H9 (cell line): ENCODE measurements at regions not wholly inside any gene's neighbourhood (a gene's known extent, or its start where the extent isn't known, plus 50 kb on each side); places are given as distances from the start of the nearest gene placed in this dataset.
A peak's percentile ranks its signal among the peaks of the same experiment; 100 is the strongest.

ENCODE experiments used
- DNase-seq: peaks from one replicate; pipeline ENCODE4 v3.0.0-alpha.2; 2017
- H2AFZ ChIP-seq: one replicate; pipeline ENCODE4 v1.6.1; 2013; ENCODE audit warnings: mild to moderate bottlenecking, low read length, control low read depth, moderate library complexity
- H2AK5ac ChIP-seq: 2 replicates; pipeline ENCODE4 v1.6.1; 2013; ENCODE audit warnings: low read length, control low read depth, mixed read lengths; ENCODE audit not compliant: insufficient read length
- H2BK120ac ChIP-seq: one replicate; pipeline ENCODE4 v1.6.1; 2013; ENCODE audit warnings: low read depth, mild to moderate bottlenecking, low read length, control low read depth, inconsistent platforms; ENCODE audit not compliant: poor library complexity, severe bottlenecking
- H2BK12ac ChIP-seq: 2 replicates; pipeline ENCODE4 v1.6.1; 2013; ENCODE audit warnings: low read length, control low read depth, mixed read lengths, low read depth; ENCODE audit not compliant: insufficient read length
- H2BK15ac ChIP-seq: 2 replicates; pipeline ENCODE4 v1.6.1; 2013; ENCODE audit warnings: low read depth, low read length, control low read depth
- H2BK20ac ChIP-seq: one replicate; pipeline ENCODE4 v1.6.1; 2013; ENCODE audit warnings: low read depth, mild to moderate bottlenecking, low read length, control low read depth, inconsistent platforms; ENCODE audit not compliant: poor library complexity, severe bottlenecking
- H2BK5ac ChIP-seq: 2 replicates; pipeline ENCODE4 v1.6.1; 2013; ENCODE audit warnings: low read length, control low read depth, mixed read lengths; ENCODE audit not compliant: insufficient read length
- H3K14ac ChIP-seq: 2 replicates; pipeline ENCODE4 v1.6.1; 2013; ENCODE audit warnings: low read length, control low read depth; ENCODE audit not compliant: insufficient read depth
- H3K18ac ChIP-seq: 2 replicates; pipeline ENCODE4 v1.6.1; 2013; ENCODE audit warnings: low read depth, mild to moderate bottlenecking, mixed read lengths, low read length, control low read depth; ENCODE audit not compliant: insufficient read length
- H3K23ac ChIP-seq: 2 replicates; pipeline ENCODE4 v1.6.1; 2013; ENCODE audit warnings: low read length, control low read depth, mixed read lengths, low read depth; ENCODE audit not compliant: insufficient read length
- H3K23me2 ChIP-seq: 2 replicates; pipeline ENCODE4 v1.6.1; 2013; ENCODE audit warnings: low read depth, mild to moderate bottlenecking, mixed read lengths, low read length, control low read depth; ENCODE audit not compliant: insufficient read length, poor library complexity, severe bottlenecking
- H3K27ac ChIP-seq: 2 replicates; pipeline ENCODE4 v1.5.1; 2013; ENCODE audit warnings: low read length, control low read depth, mixed read lengths, low read depth; ENCODE audit not compliant: insufficient read length
- H3K27me3 ChIP-seq: 2 replicates; pipeline ENCODE4 v1.6.1; 2013; ENCODE audit warnings: low read length, control low read depth, inconsistent platforms; ENCODE audit not compliant: insufficient read depth
- H3K4ac ChIP-seq: 2 replicates; pipeline ENCODE4 v1.6.1; 2013; ENCODE audit warnings: low read depth, mild to moderate bottlenecking, control low read depth, inconsistent platforms, low read length, moderate library complexity
- H3K4me1 ChIP-seq: 2 replicates; pipeline ENCODE4 v1.6.1; 2013; ENCODE audit warnings: low read length, control low read depth, inconsistent platforms; ENCODE audit not compliant: insufficient read depth
- H3K4me2 ChIP-seq: 2 replicates; pipeline ENCODE4 v1.6.1; 2013; ENCODE audit warnings: low read length, control low read depth, mixed read lengths; ENCODE audit not compliant: insufficient read length, insufficient read depth
- H3K56ac ChIP-seq: 2 replicates; pipeline ENCODE4 v1.6.1; 2013; ENCODE audit warnings: low read depth, mild to moderate bottlenecking, mixed read lengths, low read length, control low read depth; ENCODE audit not compliant: insufficient read length
- H3K79me1 ChIP-seq: 2 replicates; pipeline ENCODE4 v1.6.1; 2013; ENCODE audit warnings: low read depth, mild to moderate bottlenecking, moderate library complexity, low read length, control low read depth, inconsistent platforms; ENCODE audit not compliant: insufficient read depth, poor library complexity, severe bottlenecking
- H3K79me2 ChIP-seq: 2 replicates; pipeline ENCODE4 v1.6.1; 2013; ENCODE audit warnings: low read length, control low read depth, inconsistent platforms; ENCODE audit not compliant: insufficient read depth
- H3K9ac ChIP-seq: 2 replicates; pipeline ENCODE4 v1.6.1; 2013; ENCODE audit warnings: low read length, control low read depth, mixed read lengths; ENCODE audit not compliant: insufficient read length; ENCODE audit errors: extremely low read depth
- H3K9me3 ChIP-seq: one replicate; pipeline ENCODE4 v1.6.1; 2013; ENCODE audit warnings: low read depth, low read length, inconsistent platforms; ENCODE audit not compliant: control insufficient read depth
- H3T11ph ChIP-seq: one replicate; pipeline ENCODE4 v1.6.1; 2013; ENCODE audit warnings: mild to moderate bottlenecking, low read length, control low read depth, inconsistent platforms
- H4K20me1 ChIP-seq: one replicate; pipeline ENCODE4 v1.6.1; 2013; ENCODE audit not compliant: control insufficient read depth, insufficient read length, insufficient read depth
- H4K5ac ChIP-seq: 2 replicates; pipeline ENCODE4 v1.6.1; 2013; ENCODE audit warnings: low read depth, mild to moderate bottlenecking, mixed read lengths, low read length, control low read depth; ENCODE audit not compliant: insufficient read length
- H4K8ac ChIP-seq: replicated peaks from 2 replicates; pipeline ENCODE4 v1.6.1; 2013; ENCODE audit warnings: low read length, control low read depth, mixed read lengths, low read depth; ENCODE audit not compliant: insufficient read length
- H4K91ac ChIP-seq: 2 replicates; pipeline ENCODE4 v1.6.1; 2013; ENCODE audit warnings: low read depth, mild to moderate bottlenecking, moderate library complexity, mixed read lengths, low read length, control low read depth; ENCODE audit not compliant: insufficient read length
- H3K27ac Mint-ChIP-seq, 3 experiments: 2 replicates in 2 of 3; 3 replicates in 1 of 3; pipeline ENCODE4 v1.8.0; 2020 to 2021; ENCODE audit warnings: mixed read lengths in 3 of 3, mild to moderate bottlenecking in 1 of 3, moderate library complexity in 1 of 3
- H3K27me3 Mint-ChIP-seq: 2 replicates; pipeline ENCODE4 v1.8.0; 2021; ENCODE audit warnings: low read depth, mild to moderate bottlenecking, moderate library complexity, mixed read lengths
- H3K36me3 Mint-ChIP-seq, 3 experiments: 2 replicates in 2 of 3; 3 replicates in 1 of 3; pipeline ENCODE4 v1.8.0; 2020 to 2021; ENCODE audit warnings: low read depth in 3 of 3, mixed read lengths in 3 of 3; ENCODE audit not compliant: insufficient read depth in 1 of 3
- H3K4me1 Mint-ChIP-seq, 2 experiments: 2 replicates each; pipeline ENCODE4 v1.8.0; 2020; ENCODE audit warnings: mixed read lengths in 2 of 2
- H3K4me3 Mint-ChIP-seq, 2 experiments: 2 replicates in 1 of 2; 3 replicates in 1 of 2; pipeline ENCODE4 v1.8.0; 2020 to 2021; ENCODE audit warnings: mild to moderate bottlenecking in 2 of 2, mixed read lengths in 2 of 2, moderate library complexity in 1 of 2
- H3K9me3 Mint-ChIP-seq, 2 experiments: 2 replicates in 1 of 2; 3 replicates in 1 of 2; pipeline ENCODE4 v1.8.0; 2020; ENCODE audit warnings: mild to moderate bottlenecking in 2 of 2, mixed read lengths in 2 of 2, moderate library complexity in 1 of 2
- CTCF ChIP-seq: fragments of 200-600 bp; sonication (generic); conservative IDR thresholded peaks from 3 replicates; pipeline ENCODE4 v1.8.0; 2021; ENCODE audit warnings: antibody characterized with exemption, mild to moderate bottlenecking
- WGBS: extraction: QIAGEN DNeasy Blood & Tissue Kit; methylation state at CpG from one replicate; pipeline ENCODE4 v1.1.7; 2013; ENCODE audit warnings: missing lambda C conversion rate, low lambda C conversion rate, mixed read lengths; ENCODE audit not compliant: insufficient read length; ENCODE audit errors: extremely low coverage; 5-methylcytosine and 5-hydroxymethylcytosine counted together

GRCh38 chr2:21782866-21783265 is 659.1 kb downstream of the TDRD15 start:
- no peak overlapping the region for H3K4ac ChIP-seq
- Mint-ChIP-seq H3K4me3 (no peak overlapping the region), H3K4me1 (no peaks in the 10 kb centered on the region), H3K27ac (peak overlapping the region in 1 of 3 experiments; percentile 42; a peak in 2 of 7 replicates), H3K9me3 (no peaks in the 10 kb centered on the region), H3K36me3 (no peaks in the 10 kb centered on the region), H3K27me3 (no peaks in the 10 kb centered on the region)
- no peak overlapping the region for H2BK5ac ChIP-seq
- no peaks in the 10 kb centered on the region for H4K20me1 ChIP-seq
- no peak for DNase-seq
- H2AFZ ChIP-seq = no peak overlapping the region
- no peak overlapping the region for H2BK120ac ChIP-seq
- H2AK5ac ChIP-seq = no peak overlapping the region
- no peak overlapping the region for H4K5ac ChIP-seq
- H3K4me1 ChIP-seq = no peaks in the 10 kb centered on the region
- no peak overlapping the region for H4K91ac ChIP-seq
- H3K9ac ChIP-seq = no peak overlapping the region
- H3K56ac ChIP-seq = no peak overlapping the region
- H3K23me2 ChIP-seq = no peaks in the 10 kb centered on the region
- H4K8ac ChIP-seq = no peak overlapping the region
- no peak overlapping the region for H3K18ac ChIP-seq
- H3K79me2 ChIP-seq = no peaks in the 10 kb centered on the region
- H3K9me3 ChIP-seq = no peaks in the 10 kb centered on the region
- H2BK20ac ChIP-seq = no peak overlapping the region
- H2BK15ac ChIP-seq = no peak overlapping the region
- TF ChIP-seq CTCF = no peak
- no peak overlapping the region for H3T11ph ChIP-seq
- H2BK12ac ChIP-seq = no peak overlapping the region
- WGBS = no CpG with 5 or more reads among the region's 6 CpGs
- no peak overlapping the region for H3K27ac ChIP-seq
- no peaks in the 10 kb centered on the region for H3K27me3 ChIP-seq
- H3K4me2 ChIP-seq = no peak overlapping the region
- H3K79me1 ChIP-seq = no peaks in the 10 kb centered on the region
- no peak overlapping the region for H3K14ac ChIP-seq
- H3K23ac ChIP-seq = no peak overlapping the region
